ENCODE measurements at regions not wholly inside any gene's neighbourhood (a gene's known extent, or its start where the extent isn't known, plus 50 kb on each side); places are given as distances from the start of the nearest gene placed in this dataset.

DNA sequence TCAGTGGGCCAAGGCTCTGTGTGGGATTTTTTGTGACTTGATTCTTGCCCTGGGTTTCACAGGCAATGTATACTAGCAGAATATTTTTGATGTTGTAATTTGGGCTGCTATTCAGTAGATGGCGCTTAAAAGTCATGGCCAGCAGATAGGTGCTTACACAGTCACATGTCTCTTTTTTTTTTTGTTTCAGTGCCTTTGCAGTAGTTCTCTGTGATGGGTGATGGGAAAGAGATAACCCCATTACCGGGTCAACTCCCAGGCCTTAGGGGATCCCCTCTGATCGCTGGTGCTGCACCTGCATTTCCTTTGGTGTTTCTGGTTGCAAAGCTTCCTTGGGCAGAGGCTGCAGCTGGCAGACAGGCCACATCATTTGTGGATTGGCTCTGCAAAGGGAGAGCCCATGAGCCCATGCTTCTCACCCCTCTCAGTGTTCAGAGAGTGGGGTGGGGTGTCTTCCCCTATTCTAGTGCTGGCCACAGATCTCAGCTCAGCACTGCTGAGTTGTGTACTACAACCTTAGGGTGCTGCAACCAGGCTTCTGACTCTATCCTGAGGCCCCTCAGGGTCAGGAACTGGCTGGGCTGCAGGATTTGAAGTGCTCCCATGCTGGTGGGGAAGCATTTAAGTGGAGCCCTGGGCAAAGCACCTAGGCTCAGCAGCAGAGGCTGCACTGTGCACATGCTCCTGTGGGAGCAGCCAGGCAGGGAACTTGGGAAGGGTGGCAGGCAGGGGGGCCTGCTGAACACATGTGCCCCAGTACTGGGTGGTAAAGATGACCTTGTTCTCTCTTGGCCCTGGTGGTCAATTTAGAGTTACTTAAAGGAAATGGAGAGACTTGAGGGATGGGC is 219.8 kb upstream of the SPHKAP start:
- intact Hi-C loops (cut with DNase I): no loop called here

GRCh38 chr2:228387776-228388175 is 206.3 kb upstream of the SPHKAP start:
- H3K9me3 ChIP-seq: no peaks in the 10 kb centered on the region
- H3K4me3 ChIP-seq: no peak overlapping the region
- H3K4me1 ChIP-seq: no peaks in the 10 kb centered on the region
- intact Hi-C loops (cut with DNase I): no loop called here
- no peaks in the 10 kb centered on the region for H3K36me3 ChIP-seq
- no peak for TF ChIP-seq POLR2AphosphoS5 (IDR thresholded peaks at IDR 0.05)
- TF ChIP-seq EP300 (IDR thresholded peaks at IDR 0.05): no peak
- TF ChIP-seq POLR2A (IDR thresholded peaks at IDR 0.05): no peak
- TF ChIP-seq CTCF (IDR thresholded peaks at IDR 0.05): no peak
- H3K27me3 ChIP-seq: no peaks in the 10 kb centered on the region
- DNase-seq: no peak
- 73 to 91% methylated on average over 3 of the region's 3 CpGs for WGBS, 2 donors
- no peak overlapping the region for H3K27ac ChIP-seq

More for the DNA sequence above, 219.8 kb upstream of the SPHKAP start:
- no peak for DNase-seq
- H3K9me3 ChIP-seq: peaks cover 0 to 2% (median 0%) of the 10 kb centered on the region in 4 donors
- H3K27ac ChIP-seq: no peak overlapping the region
- no peak overlapping the region for H3K4me3 ChIP-seq
- no peaks in the 10 kb centered on the region for H3K27me3 ChIP-seq
- TF ChIP-seq EP300 (IDR thresholded peaks at IDR 0.05) (no peak), CTCF (IDR thresholded peaks at IDR 0.05) (no peak), POLR2AphosphoS5 (IDR thresholded peaks at IDR 0.05) (no peak), POLR2A (IDR thresholded peaks at IDR 0.05) (no peak)
- WGBS, 2 donors: 82 to 87% methylated on average over 3 of the region's 3 CpGs
- H3K36me3 ChIP-seq: no peaks in the 10 kb centered on the region
- H3K4me1 ChIP-seq: no peaks in the 10 kb centered on the region

DNA sequence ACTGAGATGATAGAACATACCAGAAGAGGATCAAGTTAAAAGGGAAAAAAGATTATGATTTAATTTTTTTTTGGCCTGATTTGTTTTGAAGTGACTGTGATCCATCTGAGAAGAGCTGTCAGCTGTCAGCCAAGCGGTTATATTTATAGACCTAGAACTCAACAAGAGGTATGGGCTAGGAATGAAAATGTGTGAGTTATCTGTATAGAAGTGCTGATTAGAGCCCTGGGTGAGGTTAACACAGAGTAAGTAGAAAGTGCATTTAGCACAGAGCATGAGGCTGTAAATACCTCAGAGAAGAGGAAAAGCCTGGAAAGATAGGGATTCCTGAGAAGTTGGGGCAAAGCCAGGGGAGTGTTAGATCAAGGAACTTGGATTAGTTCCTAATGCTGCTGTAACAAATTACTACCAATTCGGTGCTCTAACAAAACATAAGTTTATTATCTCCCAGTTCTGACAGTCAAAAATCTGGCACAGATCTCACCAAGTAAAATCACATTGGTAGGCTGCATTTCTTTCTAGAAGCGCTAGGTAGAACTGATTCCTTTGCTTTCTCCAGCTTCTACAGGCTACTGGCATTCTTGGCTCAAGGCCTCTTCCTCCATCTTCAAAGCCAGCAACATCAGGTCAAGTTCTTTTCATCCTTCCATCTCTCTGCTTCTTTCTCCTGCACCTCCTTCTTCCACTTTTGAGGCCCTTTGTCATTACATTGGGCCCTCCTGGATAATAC is 197.4 kb upstream of the SPHKAP start:
- DNase-seq: no peak
- 54 to 69% methylated on average over 3 of the region's 3 CpGs for WGBS, 2 donors
- Histone ChIP-seq H3K4me1 (no peaks in the 10 kb centered on the region), H3K9me3 (no peaks in the 10 kb centered on the region), H3K36me3 (no peaks in the 10 kb centered on the region), H3K27ac (no peak overlapping the region), H3K27me3 (no peaks in the 10 kb centered on the region), H3K4me3 (no peak overlapping the region)
- intact Hi-C loops (cut with DNase I): no loop called here
- TF ChIP-seq POLR2A (IDR thresholded peaks at IDR 0.05) (no peak), EP300 (IDR thresholded peaks at IDR 0.05) (no peak)

GRCh38 chr2:228378233-228378632 is 196.7 kb upstream of the SPHKAP start:
- DNase-seq: no peak
- 23 to 86% methylated on average over 2 of the region's 2 CpGs for WGBS, 2 donors
- Histone ChIP-seq H3K36me3 (no peaks in the 10 kb centered on the region), H3K27me3 (no peaks in the 10 kb centered on the region), H3K27ac (no peak overlapping the region), H3K4me3 (no peak overlapping the region), H3K9me3 (no peaks in the 10 kb centered on the region), H3K4me1 (no peaks in the 10 kb centered on the region)
- TF ChIP-seq CTCF (IDR thresholded peaks at IDR 0.05) (no peak), POLR2A (IDR thresholded peaks at IDR 0.05) (no peak), EP300 (IDR thresholded peaks at IDR 0.05) (no peak), POLR2AphosphoS5 (IDR thresholded peaks at IDR 0.05) (no peak)
- intact Hi-C loops (cut with DNase I): no loop called here

GRCh38 chr2:228377533-228377932 is 196.0 kb upstream of the SPHKAP start:
- no peak for TF ChIP-seq POLR2AphosphoS5 (IDR thresholded peaks at IDR 0.05)
- TF ChIP-seq CTCF (IDR thresholded peaks at IDR 0.05): no peak
- TF ChIP-seq EP300 (IDR thresholded peaks at IDR 0.05): no peak
- no peak for TF ChIP-seq POLR2A (IDR thresholded peaks at IDR 0.05)
- Histone ChIP-seq H3K27ac (no peak overlapping the region), H3K36me3 (no peaks in the 10 kb centered on the region), H3K4me1 (no peaks in the 10 kb centered on the region), H3K27me3 (no peaks in the 10 kb centered on the region), H3K9me3 (no peaks in the 10 kb centered on the region), H3K4me3 (no peak overlapping the region)
- no peak for DNase-seq
- intact Hi-C loops (cut with DNase I): no loop called here
- 13 to 38% methylated on average over 6 of the region's 6 CpGs for WGBS, 2 donors

Data from sigmoid colon (tissue), 6 donors.